Gastroesophageal sphincter (tissue), 3 donors: ENCODE measurements at regions not wholly inside any gene's neighbourhood (a gene's known extent, or its start where the extent isn't known, plus 50 kb on each side); places are given as distances from the start of the nearest gene placed in this dataset.

Experiments
- CTCF ChIP-seq, 4 experiments: fragments of 200-600 bp in 2 of 4; fragments of 450-650 bp in 2 of 4; sonication (generic) in 1 of 4; IDR thresholded peaks; one replicate each; pipeline ENCODE4 v1.5.1; 2017 to 2019; ENCODE audit warnings: antibody characterized with exemption in 4 of 4, mild to moderate bottlenecking in 2 of 4, moderate library complexity in 2 of 4
- EP300 ChIP-seq: sonication (generic); formaldehyde crosslinking; IDR thresholded peaks from one replicate; pipeline ENCODE4 v1.6.1; 2017; ENCODE audit warnings: antibody characterized with exemption, mild to moderate bottlenecking
- POLR2A ChIP-seq, 2 donors: fragments of 450-650 bp; IDR thresholded peaks; one replicate each; pipeline ENCODE4 v1.6.1; 2017; ENCODE audit warnings: antibody characterized with exemption in 2 of 2, mild to moderate bottlenecking in 2 of 2, moderate library complexity in 1 of 2

GRCh38 chr7:54330216-54330800, 211.9 kb upstream of the VSTM2A start:
- TF ChIP-seq CTCF (IDR thresholded peaks at IDR 0.05) (no peak), POLR2A (IDR thresholded peaks at IDR 0.05) (no peak), EP300 (no peak)
